LNCAP (cell line): ENCODE measurements at regions not wholly inside any gene's neighbourhood (a gene's known extent, or its start where the extent isn't known, plus 50 kb on each side); places are given as distances from the start of the nearest gene placed in this dataset.

Experiments
- TF ChIP-seq, protein P1 (sequence below): fragments of 450-650 bp; IDR thresholded peaks from 2 replicates; pipeline ENCODE4 v1.5.1; 2017; ENCODE audit warnings: mild to moderate bottlenecking

DNA sequence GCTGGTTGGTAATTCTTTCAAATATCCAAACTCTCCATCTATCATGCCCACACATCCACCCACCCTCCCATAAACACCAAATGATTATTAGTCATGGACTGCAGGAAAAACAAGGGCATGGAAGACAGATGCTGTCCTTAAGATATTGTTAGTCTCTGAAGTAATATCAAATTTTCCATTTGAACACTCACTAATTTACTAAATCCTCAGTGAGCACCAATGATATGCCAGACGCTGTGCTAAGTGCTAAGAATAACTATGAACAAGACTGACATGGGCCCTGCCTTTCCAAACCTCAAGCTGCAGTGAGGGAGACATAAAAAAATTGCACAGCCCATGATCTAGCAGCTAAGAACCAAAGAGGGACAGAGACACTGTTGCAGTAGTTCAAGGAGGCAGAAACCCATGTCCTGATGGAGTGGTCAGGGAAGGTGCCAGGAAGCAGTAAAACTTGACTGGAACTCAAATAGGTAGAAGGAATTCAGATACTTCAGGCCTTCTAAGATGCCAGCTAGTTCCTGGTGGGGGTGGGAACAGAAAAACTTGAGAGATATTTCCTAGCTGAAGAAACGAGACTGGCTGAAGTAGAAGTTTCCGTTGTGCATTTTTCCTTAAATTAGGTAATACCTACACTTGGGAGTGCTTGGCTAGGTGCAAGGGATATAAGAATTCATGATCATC is 182.1 kb downstream of the OSR1 start:
- TF ChIP-seq, protein P1, sequence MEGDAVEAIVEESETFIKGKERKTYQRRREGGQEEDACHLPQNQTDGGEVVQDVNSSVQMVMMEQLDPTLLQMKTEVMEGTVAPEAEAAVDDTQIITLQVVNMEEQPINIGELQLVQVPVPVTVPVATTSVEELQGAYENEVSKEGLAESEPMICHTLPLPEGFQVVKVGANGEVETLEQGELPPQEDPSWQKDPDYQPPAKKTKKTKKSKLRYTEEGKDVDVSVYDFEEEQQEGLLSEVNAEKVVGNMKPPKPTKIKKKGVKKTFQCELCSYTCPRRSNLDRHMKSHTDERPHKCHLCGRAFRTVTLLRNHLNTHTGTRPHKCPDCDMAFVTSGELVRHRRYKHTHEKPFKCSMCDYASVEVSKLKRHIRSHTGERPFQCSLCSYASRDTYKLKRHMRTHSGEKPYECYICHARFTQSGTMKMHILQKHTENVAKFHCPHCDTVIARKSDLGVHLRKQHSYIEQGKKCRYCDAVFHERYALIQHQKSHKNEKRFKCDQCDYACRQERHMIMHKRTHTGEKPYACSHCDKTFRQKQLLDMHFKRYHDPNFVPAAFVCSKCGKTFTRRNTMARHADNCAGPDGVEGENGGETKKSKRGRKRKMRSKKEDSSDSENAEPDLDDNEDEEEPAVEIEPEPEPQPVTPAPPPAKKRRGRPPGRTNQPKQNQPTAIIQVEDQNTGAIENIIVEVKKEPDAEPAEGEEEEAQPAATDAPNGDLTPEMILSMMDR: no peak

DNA sequence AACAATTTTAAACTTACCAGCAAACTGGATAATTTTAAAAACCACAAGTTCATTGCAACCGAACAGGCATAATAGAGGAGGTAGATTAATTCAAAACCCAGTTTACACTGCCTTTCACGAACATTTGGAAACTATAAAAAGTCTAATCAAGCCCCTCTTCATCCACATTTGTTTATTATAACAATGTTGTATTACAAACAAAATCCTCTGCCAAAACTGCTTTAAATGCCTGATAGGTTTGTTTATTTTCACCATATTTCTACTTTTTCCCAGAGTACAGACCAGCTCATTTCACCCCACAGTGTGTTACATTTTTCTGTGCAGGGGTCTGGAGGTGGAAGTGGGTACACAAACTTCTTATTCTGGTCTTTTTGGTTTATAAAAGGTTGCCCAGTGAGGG is 184.2 kb downstream of the OSR1 start:
- TF ChIP-seq, protein P1: no peak

DNA sequence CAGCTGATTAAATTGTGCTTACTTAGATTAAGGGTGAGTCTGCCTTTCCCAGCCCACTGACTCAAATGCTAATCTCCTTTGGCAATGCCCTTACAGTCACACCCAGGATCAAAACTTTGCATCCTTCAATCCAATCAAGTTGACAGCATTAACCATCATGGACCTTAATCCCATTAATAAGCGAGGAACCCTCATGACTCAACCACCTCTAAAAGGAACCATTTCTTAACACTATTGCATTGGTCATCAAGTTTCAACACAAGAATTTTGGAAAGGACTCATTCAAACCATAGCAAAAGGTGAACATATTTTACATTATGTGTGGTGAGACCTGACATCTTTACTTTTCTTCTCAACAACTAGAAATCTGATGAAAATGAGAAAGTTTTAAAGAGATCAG is 187.0 kb downstream of the OSR1 start:
- TF ChIP-seq, protein P1: no peak

DNA sequence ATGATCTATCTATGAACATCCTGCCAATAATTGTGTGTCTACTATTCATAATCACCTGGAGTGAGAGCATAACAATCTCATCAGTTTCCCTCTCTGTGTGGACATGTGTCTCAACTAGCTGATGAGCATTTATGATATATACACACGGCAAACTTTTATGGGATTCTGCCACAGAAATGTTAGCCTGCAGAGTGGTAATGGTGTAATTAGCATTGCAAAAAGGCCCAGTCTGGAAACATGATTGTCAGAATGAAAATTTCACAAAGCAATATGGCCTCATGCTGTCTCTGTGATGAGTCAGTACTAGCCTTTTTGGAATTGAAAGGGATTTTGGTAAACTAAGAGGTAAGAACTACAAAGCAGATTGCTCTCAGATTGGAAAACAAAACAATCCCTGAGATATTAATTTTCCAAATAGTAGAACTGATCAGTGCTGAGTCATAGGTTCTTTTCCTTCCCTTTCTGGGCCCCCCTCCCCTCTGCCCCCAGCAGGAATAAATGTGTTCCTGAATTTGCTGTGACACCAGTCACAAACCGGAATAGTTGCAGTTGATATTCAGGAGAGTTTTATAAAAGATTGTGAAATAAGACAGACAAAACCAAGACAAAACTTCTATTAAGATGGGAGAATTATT is 189.2 kb downstream of the OSR1 start:
- TF ChIP-seq, protein P1: no peak

DNA sequence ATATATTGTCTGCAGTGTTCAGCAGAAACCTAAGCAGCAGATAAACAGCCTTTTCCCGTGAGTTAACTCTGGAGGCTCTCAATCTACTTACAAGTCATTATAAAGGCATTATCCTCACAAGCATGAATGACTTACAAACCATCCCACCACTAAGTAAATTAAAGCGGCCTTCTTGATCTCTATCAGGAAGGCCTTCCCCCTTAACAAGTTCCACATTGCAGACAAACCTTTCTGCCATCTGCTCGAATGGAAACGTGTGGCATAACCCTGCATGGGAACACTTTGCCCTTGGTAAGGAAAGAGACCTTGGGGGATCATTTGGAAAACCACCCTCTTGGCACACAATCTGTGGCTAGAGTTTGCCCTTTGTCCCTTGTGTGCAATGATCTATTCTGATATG is 199.5 kb downstream of the OSR1 start:
- TF ChIP-seq, protein P1: no peak

DNA sequence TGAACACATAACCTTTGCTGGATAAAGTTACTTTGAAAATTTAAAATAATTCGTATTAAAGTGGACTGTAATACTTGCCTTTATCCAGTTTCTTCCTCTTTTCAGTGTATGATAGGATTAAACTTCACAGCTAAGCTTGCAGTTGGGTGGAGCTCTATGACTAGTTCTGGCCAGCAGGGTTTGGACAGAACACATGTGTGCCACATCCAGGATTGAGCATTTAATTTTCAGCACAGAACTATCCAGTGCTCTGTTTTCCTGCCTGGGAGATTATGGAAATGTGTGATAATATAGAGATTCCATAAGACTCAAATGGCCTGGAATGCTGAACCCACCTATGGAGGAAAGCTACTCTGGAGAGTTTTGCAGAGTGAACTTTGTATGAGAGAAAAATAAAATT is 200.2 kb downstream of the OSR1 start:
- TF ChIP-seq, protein P1: no peak

DNA sequence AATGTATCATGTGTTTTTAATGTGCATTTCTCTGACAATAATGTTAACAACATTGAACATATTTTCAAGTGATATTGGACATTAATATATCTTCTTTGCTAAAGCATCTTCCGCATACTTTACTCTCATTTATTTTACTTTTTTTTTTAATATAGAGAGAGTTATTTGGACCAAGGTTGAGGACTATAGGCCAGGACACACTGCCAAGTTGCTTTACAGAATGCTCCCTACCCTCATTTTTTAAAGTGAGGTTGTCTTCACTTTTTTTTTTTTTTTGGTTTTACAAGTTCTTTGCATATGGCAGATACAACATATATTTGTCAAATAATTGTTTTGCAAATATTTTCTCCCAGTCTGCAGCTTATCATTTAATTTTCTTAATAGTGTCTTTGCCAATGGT is 201.8 kb downstream of the OSR1 start:
- TF ChIP-seq, protein P1: no peak

DNA sequence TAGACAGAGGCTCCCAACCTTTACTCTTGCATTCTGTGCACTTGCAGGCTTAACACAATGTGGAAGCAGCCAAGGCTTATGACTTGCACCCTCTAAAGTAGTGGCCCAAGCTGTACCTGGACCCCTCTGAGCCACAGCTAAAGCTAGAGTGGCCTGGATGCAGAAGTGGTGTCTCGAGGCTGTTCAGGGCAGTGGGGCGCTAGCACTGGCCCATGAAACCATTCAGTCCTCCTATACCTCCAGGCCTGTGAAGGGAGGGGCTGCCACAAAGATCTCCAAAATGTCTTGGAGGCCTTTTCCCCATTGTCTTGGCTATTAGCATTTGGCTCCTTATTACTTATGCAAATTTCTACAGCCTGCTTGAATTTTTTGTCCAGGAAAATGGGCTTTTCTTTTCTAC is 207.7 kb downstream of the OSR1 start:
- TF ChIP-seq, protein P1: no peak
